ENCODE measurements at regions not wholly inside any gene's neighbourhood (a gene's known extent, or its start where the extent isn't known, plus 50 kb on each side); places are given as distances from the start of the nearest gene placed in this dataset.

DNA sequence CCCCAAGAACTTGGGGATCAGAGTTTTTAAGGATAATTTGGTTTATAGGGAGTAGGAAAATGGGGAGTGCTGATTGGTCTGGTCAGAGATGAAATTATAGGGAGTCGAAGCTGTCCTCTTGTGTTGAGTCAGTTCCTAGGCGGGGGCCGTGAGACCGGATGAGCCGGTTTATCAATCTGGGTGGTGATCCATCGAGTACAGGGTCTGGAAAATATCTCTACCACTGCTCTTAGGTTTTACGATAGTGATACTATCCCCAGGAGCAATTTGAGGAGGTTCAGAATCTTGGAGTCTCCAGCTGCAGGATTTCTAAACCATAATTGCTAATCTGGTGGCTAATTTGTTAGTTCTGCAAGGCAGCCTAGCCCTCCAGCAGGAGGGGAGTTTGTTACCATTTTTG, 403.4 kb downstream of the CDH11 start:
- Mint-ChIP-seq H3K27me3 (ENCODE audit: low read depth) (no peaks in the 10 kb centered on the region), H3K27ac (no peak overlapping the region), H3K36me3 (ENCODE audit: low read depth) (no peaks in the 10 kb centered on the region), H3K4me3 (no peak overlapping the region), H3K9me3 (no peaks in the 10 kb centered on the region), H3K4me1 (no peaks in the 10 kb centered on the region)
- TF ChIP-seq, protein P1, sequence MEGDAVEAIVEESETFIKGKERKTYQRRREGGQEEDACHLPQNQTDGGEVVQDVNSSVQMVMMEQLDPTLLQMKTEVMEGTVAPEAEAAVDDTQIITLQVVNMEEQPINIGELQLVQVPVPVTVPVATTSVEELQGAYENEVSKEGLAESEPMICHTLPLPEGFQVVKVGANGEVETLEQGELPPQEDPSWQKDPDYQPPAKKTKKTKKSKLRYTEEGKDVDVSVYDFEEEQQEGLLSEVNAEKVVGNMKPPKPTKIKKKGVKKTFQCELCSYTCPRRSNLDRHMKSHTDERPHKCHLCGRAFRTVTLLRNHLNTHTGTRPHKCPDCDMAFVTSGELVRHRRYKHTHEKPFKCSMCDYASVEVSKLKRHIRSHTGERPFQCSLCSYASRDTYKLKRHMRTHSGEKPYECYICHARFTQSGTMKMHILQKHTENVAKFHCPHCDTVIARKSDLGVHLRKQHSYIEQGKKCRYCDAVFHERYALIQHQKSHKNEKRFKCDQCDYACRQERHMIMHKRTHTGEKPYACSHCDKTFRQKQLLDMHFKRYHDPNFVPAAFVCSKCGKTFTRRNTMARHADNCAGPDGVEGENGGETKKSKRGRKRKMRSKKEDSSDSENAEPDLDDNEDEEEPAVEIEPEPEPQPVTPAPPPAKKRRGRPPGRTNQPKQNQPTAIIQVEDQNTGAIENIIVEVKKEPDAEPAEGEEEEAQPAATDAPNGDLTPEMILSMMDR (IDR thresholded peaks at IDR 0.05; ENCODE audit: unreplicated experiment in 3 of 3), result no peak

DNA sequence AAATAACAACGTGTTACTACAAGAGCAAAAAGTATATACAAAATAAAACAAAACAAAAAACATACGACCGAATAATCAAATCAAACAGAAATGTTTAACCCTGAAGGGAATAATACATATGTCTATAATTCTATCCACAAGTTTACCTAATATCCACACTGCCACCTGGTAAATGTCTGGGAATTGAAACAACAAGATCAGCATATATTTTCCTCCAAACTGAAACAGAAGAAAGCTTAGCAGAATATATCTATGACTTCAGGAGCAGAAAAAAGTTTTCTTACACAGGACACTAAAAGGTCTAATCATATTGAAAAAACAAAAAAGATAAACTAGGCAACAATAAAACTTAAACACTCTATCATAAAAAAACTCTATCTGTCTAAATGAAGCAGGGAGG, 404.0 kb downstream of the CDH11 start:
- H3K4me3 Mint-ChIP-seq, result no peak overlapping the region
- H3K27ac Mint-ChIP-seq, result no peak overlapping the region
- no peaks in the 10 kb centered on the region for H3K36me3 Mint-ChIP-seq (ENCODE audit: low read depth)
- TF ChIP-seq, protein P1 (IDR thresholded peaks at IDR 0.05; ENCODE audit: unreplicated experiment in 3 of 3), result no peak
- no peaks in the 10 kb centered on the region for H3K4me1 Mint-ChIP-seq
- no peaks in the 10 kb centered on the region for H3K9me3 Mint-ChIP-seq
- H3K27me3 Mint-ChIP-seq (ENCODE audit: low read depth), result no peaks in the 10 kb centered on the region

DNA sequence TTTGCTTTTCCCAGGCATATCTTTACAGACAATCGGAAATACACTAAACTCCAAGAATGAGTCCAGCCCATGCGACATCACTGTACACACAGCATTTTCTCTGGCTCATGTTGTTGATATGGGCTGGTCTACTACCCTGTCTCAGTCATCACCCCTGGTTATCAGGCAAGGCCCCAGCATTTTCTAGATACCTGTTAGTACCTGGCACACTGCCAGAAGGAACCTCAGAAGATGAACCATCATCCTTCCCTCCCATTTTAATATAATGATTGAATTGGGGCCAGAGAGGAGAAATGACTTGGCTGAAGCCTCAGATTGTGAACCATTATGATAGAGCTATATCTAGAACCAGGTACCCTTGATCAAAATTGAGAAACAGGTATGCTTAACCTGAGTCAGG, 406.2 kb downstream of the CDH11 start:
- no peaks in the 10 kb centered on the region for H3K36me3 Mint-ChIP-seq (ENCODE audit: low read depth)
- no peaks in the 10 kb centered on the region for H3K27me3 Mint-ChIP-seq (ENCODE audit: low read depth)
- H3K27ac Mint-ChIP-seq, result no peak overlapping the region
- H3K4me1 Mint-ChIP-seq, result peaks cover 11% of the 10 kb centered on the region
- no peaks in the 10 kb centered on the region for H3K9me3 Mint-ChIP-seq
- TF ChIP-seq, protein P1 (IDR thresholded peaks at IDR 0.05; ENCODE audit: unreplicated experiment in 3 of 3), result no peak
- H3K4me3 Mint-ChIP-seq, result no peak overlapping the region

DNA sequence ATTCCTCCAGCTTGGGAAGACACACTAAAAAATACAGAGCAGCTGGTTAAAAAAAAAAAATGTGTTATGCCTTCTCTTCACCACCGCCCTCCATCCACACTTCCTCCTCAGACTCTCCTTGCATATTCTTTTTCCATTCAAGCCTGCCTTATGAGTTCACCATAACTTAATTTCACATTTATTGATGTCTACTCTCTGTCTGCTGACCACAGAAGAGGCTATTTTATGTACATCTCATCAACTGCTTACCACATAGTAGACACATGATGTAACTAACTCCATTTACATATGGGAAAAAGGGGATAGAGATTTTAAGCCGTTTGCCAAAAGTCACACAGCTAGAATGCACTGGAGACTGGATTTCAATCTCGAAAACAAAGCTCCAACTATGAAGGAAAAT, 409.8 kb downstream of the CDH11 start:
- Mint-ChIP-seq H3K9me3 (no peaks in the 10 kb centered on the region), H3K27me3 (ENCODE audit: low read depth) (no peaks in the 10 kb centered on the region), H3K36me3 (ENCODE audit: low read depth) (no peaks in the 10 kb centered on the region), H3K4me1 (peaks cover 11% of the 10 kb centered on the region), H3K27ac (no peak overlapping the region), H3K4me3 (no peak overlapping the region)
- TF ChIP-seq, protein P1 (IDR thresholded peaks at IDR 0.05; ENCODE audit: unreplicated experiment in 3 of 3), result no peak

DNA sequence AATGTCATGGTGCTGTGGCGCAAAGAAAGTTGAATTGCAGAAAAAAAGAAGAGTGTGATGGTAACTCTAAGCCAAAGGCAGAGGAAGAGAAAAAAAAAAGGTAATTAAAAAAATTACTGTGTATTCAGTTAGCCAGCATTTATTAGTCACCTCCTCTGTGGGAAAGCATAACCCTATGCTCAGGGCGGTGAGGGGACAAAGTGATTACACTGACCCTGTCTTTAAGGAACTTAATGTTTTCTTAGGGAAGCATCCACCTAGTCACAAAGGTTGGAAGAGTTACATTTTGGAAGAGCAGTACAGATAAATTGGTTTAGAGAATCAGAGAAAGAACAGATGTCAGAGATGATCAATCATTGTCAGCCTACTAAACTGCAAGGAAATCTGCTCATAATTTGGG, 410.3 kb downstream of the CDH11 start:
- TF ChIP-seq, protein P1 (IDR thresholded peaks at IDR 0.05; ENCODE audit: unreplicated experiment in 3 of 3), result no peak
- Mint-ChIP-seq H3K9me3 (no peaks in the 10 kb centered on the region), H3K27me3 (ENCODE audit: low read depth) (no peaks in the 10 kb centered on the region), H3K36me3 (ENCODE audit: low read depth) (no peaks in the 10 kb centered on the region), H3K4me1 (peaks cover 11% of the 10 kb centered on the region), H3K4me3 (no peak overlapping the region), H3K27ac (no peak overlapping the region)

DNA sequence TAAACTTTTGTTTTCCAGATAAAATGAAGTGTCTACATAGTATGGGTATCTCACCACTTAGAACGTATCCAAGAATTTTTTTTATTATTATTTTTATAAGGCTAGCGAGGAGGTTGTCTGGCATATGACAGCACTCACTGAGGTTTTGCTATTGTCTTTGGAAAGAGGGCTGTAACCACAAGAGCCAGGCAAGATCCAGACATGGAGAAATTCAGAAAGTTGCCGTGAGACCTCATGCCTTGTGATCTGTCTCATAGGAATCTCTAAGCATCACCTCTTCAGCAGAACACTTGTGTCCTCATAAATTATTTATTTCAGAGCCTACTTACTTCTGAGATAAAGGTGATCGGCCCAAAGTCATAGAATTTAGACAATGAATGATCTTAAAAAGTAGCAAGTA, 410.8 kb downstream of the CDH11 start:
- Mint-ChIP-seq H3K4me1 (peaks cover 11% of the 10 kb centered on the region), H3K27ac (no peak overlapping the region), H3K36me3 (ENCODE audit: low read depth) (no peaks in the 10 kb centered on the region), H3K27me3 (ENCODE audit: low read depth) (no peaks in the 10 kb centered on the region), H3K9me3 (no peaks in the 10 kb centered on the region), H3K4me3 (no peak overlapping the region)
- TF ChIP-seq, protein P1 (IDR thresholded peaks at IDR 0.05; ENCODE audit: unreplicated experiment in 3 of 3), result no peak

Data from nephron (organoid).